Stimulated activated CD4-positive, alpha-beta T cell treated with anti-CD3 and anti-CD28 coated beads, TNF-alpha, amount 100 ng/mL, for 1 hour (primary cell): ENCODE measurements at regions not wholly inside any gene's neighbourhood (a gene's known extent, or its start where the extent isn't known, plus 50 kb on each side); places are given as distances from the start of the nearest gene placed in this dataset.
"Not testable (repeated sequence)": the region's sequence is repeated elsewhere in the genome, so short reads cannot be mapped to it uniquely, and the experiment has no call there.

Experiments used
- DNase-seq, 3 donors: peaks; one replicate each; pipeline ENCODE4 v3.0.0-alpha.2; 2020; ENCODE audit warnings: low read depth in 3 of 3, low spot score in 1 of 3

DNA sequence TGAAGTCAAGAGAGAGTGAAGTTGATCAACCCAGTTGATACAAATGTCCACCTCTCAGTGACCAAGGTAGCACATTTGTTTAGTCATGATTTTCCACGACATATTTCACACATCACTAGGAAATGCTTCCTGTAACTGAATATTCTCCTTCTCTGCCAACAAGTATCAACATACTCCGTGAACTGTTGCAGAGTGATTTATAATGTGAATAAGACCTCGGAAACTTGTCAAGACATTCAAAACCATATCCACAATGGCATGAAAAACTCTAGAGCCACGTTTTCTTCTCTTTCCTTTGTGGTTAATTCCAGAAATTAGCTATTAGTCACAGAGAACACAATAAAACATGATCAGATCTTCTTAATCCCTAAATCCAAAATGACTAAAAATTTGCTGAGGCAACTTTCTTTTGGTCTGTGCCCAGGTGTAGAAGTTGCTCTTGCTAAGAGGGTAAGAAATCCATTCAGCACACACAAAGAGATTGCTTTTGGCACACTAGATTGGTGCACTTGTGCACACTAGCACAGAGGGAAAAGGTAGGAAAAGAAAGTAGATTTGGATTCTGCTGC is 244.3 kb upstream of the NRIP1 start:
- DNase-seq: no peak

DNA sequence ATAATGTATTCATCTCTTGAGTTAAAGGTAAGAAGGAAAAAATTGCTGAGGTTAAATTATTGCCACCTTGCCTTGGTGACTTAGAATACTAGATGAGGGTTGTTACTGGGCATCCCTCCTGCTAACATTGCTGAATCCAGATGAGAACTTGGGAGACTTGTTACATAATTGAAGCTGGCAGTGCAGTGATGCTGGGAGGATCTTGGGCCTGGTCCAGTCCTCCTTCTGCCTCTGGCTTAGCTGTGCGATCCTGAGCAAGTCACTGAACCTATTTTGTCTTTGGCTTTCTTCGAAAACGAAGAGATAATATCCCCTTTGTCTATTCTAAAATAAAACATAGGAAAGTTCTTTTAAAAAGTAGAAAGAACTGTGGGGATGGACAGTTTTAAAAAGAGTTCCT is 244.9 kb upstream of the NRIP1 start:
- no peak for DNase-seq

DNA sequence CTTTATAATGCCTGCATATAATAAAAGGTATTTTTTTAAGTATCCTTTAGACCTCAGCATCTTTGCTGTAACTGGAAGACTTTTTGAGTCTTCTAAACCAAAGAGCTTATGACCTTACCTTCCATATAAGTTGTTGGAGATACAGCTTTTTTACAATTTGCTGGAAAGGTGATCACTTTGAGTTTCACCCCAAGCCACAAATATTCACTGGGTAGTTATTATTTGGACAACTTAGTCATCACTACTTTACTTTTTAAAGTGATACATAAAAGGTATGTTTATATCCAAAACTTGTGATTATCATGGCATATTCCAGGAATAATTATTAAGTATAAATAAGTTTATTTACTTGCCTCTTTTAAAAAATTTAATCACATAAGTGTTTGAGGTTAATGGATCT is 246.7 kb upstream of the NRIP1 start:
- DNase-seq: no peak

DNA sequence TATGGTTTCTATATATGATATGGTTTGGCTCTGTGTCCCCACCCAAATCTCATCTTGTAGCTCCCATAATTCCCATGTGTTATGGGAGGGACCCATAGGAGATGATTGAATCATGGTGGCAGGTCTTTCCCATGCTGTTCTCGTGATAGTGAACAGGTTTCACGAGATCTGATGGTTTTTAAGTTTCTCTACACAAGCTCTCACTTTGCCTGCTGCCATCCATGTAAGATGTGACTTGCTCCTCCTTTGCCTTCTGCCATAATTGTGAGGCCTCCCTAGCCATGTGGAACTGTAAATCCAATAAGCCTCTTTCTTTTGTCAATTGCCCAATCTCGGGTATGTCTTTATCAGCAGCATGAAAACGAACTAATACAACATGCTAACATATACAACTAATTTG is 252.2 kb upstream of the NRIP1 start:
- not testable (repeated sequence) for DNase-seq

DNA sequence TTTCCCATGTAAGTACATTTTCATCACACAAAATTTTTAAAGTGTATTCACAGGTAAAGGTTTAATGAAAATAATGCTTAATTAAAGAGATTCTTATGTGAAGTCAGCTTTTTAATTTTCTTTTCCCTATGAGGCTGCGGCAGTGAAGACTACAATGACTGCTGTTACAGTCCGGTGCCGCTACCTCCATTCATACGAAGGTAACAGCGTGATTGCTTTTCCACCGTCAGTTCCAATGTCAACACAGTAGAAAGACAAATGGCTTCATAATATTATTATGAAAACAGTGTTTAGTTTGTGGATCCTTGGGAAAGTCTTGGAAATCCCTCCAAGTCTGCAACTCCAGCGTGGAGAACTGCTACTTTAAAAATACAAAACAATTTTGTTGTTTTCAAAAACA is 254.9 kb upstream of the NRIP1 start:
- no peak for DNase-seq

DNA sequence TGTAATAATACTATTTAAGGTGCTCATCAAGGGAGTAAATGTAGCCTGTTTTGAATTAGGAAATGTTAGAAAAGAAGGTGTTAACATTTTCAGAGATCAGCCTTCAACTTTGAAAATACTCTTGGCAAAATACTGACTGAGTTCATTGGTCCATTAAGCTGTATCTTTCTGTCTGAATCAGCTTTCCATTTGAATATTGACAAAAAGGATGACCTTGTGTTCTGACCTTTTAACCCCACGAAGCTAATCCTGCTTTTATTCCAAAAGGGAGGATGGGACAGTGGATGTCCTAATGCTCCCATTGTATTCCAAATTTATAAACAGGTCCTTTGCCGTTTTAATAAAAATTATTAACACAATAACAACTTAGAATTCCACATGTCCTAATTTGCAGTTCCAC is 259.7 kb upstream of the NRIP1 start:
- no peak for DNase-seq

DNA sequence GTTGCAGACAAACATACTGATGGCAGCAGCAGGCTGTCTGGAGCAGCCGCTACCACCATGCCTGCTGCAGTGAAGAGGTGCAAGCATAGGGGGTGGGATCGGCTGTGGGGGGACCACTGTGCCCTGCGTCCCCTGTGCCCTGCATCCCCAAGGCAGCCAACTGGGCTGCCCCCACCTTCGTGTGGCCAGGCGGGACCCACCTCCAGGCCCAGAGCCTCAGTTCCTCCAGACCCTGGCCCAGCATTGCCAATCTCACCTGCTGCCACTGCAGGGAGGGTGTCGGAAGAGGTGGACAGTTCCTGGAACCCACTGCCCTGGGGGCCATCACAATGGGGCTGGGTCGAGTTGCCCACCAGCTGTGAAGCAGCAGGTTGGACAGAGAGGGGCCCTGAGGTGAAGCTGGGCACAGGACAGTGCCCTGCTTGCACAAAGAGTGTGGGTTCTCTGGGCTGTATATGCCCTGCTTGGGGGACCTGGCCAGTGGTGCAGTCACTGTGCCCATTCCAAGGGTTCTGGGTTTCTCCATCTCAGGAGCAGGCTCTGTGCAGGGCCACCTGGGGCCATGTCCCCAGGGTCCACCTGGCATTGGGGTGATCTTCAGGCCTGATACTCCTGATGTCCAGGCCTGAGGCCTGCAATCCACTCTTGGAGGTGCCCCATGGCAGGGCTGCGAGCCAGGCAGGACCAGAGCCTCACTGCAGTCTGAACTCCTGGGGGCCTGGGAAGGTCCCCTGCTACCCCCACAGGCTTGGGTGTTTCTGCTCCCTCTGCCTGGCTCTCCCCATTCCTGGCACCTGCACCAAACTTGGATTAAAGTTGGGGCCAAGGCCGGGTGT is 261.4 kb upstream of the NRIP1 start:
- DNase-seq: no peak

DNA sequence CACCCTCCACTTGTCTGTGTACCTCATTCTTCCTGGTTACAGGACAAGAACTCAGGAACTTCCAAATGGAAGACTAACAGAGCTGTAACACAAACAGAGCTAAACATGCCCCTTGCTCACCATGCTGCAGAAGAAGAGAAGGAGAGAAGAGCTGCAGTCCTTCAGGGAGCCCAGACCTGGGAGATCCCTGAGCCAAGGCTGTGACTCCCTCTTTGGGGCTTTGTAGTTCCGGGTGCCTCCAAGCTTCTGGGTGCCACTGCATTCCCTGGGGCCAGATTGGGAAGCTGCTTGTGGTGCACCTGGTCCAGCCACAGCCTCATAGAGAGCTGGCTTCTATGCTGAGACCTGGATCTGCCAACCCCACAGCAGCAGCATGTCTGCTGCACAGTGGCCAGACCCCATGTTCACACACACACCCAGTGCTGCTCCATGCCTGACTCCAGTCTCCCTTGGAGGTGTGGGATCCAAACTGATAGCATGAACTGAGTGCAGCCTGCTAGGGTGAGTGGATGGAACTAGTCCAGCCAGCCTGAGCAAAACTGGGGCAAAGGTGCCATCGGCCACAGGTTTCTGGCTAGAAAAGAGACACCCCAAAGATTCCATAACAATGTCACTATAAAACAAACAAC is 263.0 kb upstream of the NRIP1 start:
- no peak for DNase-seq

DNA sequence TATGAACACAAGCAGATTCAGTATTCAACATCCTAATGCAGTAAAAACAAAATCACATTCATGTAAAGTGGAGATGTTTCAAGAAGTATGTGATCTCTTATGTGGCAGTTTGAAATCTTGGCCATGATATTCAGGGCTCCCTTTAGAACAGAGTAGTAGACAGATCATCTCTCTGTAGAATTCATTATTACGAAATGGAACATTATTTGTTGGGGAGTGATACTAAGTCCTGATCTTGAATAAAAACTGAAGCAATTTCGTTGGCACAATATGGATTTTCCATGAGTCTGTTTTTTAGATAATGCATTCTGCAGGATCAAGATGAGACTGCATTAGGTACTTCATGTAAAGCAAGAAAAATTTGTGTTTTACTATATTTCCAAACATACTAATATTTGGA is 264.4 kb upstream of the NRIP1 start:
- no peak for DNase-seq

DNA sequence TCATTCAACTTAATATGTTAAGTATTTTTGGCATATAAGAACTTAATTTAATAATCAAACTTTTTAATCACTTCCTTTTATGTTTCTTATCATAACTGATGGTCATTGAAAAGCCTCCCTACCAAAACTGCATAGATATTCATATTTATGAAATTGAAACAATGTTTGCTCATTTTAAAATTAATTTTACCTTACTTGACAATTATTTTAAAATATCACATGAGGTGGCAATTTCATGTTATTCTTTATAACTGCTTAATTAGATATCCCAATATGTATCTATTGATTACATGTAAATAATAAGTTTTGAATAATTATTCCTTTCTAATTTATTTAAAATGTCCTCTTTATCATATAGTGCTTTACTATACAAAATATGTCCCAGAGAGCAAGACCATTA is 266.1 kb upstream of the NRIP1 start:
- DNase-seq: no peak

DNA sequence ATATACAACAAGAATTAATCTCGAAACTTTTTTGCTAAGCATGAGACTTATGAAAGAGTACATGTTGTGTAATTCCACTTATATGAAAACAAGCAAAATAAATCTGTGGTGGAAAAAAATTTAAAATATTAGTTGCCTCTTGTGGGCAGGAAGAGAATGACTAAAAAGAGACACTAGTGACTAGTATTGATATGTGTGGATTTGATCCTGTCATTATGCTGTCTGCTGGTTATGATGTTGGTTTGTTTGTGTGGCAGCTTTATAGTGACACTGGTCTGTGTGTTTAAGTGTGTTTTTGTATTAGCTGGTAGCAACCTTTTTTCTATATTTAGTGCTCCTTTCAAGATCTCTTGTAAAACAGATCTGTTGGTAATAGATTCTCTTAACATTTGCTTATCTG is 267.8 kb upstream of the NRIP1 start:
- no peak for DNase-seq

DNA sequence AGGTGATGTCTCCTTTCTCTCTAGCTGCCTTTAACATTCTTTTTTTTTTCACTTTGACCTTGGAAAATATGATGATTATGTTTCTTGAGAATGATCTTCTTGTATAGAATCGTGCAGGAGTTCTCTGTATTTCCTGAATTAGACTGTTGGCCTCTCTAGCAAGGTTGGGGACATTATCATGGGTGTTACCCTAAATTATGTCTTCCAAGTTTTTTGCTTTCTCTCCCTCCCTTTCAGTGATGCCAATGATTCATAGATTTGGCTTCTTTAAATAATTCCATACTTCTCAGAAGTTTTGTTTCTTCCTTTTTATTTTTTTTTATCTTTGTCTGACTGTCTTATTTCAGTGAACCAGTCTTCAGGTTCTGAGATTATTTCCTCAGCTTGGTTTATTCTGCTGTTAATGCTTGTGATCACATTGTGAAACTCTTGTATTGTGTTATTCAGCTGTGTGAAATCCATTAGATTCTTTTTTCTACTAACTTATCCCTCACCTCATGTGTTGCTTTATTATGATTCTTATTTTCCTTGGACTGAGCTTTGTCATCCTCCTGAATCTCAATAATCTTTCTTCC is 268.4 kb upstream of the NRIP1 start:
- DNase-seq: no peak

DNA sequence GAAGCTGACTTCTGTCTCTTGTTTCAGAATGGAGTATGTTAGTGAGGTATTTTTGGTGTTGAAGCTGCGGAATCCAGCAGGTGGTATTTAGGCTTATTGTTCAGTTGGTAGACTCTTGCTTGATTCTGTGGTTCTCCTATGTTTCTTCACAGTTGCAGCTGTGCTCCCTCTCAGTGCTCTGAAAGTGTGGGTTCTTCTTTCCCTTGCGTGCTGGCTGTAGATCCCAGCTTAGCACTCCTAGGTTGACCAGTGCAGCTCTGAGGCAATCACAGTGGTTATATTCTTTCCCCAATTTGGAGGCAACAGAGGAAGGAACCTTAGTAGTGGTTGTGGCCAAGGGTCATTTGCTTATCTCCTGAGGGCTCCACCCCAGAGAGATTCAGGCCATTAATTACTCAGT is 269.2 kb upstream of the NRIP1 start:
- DNase-seq: no peak

DNA sequence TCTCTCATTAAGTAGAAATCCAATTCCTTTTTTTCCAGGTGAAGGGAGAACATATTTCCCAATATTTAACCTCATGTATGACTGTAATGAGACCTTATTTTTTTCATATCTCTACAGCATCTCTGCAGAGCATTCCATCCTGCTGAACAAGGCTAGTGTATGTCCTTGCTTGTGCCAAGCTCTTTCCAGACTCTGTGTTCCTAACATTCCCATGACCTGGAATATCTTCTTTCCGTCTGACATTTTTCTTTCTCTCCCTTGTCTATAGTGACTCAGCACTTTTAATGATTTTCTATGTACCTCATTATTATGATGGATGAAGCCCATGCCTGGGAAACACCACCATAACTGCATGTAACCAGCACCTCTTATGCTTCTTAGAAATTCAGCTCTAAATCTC is 278.3 kb upstream of the NRIP1 start:
- no peak for DNase-seq

DNA sequence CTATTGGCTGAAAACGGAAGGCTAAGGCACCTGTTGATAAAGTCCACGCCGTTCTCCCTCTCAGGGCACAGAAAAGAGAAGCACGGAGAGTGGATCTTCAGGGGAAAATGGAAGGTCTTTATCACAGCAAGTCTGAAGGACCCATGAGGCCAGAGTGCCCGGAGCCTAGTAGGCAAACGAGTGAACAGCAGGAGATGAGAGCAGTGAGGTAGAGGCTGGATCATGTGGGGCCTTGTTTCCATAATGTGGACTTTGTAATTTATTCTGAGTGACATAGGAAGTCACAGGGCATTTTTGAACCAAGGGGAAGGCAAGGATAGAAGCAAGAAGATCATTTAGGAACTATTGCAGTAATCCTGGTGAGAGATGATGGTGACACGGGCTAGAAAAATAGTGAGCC is 287.2 kb upstream of the NRIP1 start:
- DNase-seq: no peak

DNA sequence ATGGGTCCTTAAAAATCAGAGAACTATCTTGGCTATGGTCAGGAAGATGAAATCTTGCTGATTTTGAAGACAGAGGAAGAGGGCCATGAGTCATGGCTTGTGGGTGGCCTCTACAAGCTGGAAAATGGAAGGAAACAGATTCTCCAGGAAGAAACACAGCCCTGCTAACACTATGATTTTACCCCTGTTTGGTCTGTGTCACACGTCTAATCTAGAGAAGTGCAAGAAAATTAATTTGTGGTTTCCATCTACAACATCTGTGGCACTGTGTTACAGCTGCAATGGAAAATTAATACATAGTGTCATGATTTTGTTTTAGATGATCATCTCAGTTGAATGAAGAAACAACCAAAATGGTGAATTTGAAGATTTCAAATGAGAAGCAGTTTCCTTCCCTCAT is 288.7 kb upstream of the NRIP1 start:
- no peak for DNase-seq

DNA sequence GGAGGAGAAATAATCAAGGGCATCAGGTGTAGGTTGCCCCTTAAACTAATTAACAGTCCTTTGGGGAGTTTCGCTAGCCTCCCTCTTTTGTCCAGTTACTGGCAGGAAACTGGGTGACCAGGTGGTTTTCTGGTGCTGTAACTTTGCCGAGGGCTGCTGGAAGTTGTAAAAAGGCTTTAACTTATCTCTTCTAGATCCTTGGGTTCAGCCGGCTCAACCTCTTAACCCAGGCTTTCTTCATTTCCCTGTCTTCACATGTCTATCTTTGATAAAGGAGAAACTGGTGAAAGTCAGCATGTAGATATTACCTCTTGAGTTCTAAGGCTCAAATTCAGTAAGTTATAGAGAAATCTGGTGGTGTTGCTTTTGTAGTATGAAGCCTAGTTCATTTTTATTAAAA is 289.7 kb upstream of the NRIP1 start:
- no peak for DNase-seq

DNA sequence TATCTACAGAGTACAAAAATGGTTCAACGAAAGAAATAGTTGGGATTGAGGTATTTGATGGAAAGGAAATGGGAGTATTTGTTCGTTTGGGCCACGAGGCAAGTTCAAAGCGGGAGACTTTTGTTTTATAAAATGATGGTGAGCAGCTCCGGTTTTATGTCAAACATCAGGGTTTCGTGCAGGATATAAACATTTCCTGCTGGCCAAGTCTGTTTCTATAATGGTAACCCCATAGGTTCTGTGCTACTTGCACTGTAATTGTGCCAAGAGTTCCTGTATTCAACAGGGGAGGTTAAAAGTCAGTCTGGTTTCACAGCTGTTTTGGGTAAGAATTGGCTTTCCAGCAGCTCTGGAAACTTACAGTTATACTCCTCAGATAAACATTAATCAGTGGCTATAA is 290.3 kb upstream of the NRIP1 start:
- DNase-seq: no peak

DNA sequence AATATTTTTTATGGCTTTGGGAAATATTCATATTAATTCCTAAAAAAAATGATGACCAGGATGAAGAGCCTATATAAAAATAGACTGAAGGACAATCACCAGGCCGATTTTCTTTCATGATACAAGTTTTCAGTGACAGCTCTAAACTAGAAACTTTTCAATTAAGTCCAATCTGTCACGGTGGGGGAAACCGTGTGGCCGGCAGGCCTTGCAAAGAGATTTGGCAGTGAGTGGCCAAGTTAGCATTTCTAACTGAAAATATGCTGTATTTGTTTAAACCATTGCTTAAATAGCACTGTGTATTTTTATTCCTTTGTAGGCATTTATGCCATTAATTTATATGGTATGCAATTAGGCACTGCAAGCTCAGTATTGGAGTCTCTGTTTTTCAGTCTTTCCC is 294.5 kb upstream of the NRIP1 start:
- DNase-seq: no peak

DNA sequence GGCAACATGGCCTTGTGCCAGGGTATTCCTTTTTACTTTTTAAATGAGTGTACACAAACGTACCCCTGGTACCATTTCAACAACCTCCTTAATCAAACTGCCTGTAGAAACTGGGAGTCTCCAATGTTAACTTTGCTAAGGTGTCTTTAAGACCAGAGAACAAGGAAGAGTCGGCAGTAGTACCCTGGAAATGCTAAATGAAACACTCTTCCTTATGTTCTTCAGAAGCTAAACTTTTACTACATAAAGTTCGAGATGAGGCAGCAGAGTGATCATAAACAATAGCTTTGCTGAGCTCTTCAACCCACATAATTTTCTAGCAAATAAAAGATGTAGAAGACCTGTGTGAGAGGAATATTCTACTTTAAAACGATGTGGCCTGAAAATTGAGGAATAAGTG is 297.7 kb upstream of the NRIP1 start:
- DNase-seq: no peak

DNA sequence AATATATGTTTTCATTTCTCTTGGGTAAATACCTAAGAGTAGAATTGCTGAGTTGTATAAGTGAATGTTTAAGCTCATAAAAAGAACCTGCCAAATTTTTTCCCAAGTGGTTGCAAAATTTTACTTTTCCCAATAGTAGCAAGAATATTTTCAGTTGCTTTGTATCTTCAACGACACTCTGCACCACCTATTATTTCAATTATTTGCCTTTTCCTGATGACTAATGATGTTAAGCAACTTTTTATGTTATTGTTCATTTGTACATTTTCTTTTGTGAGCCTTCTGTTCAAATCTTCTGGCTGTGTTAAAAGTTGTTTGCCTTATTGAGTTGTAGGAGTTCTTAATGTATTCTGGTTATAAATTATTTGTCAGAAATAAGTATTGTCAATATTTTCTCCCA is 299.1 kb upstream of the NRIP1 start:
- no peak for DNase-seq

DNA sequence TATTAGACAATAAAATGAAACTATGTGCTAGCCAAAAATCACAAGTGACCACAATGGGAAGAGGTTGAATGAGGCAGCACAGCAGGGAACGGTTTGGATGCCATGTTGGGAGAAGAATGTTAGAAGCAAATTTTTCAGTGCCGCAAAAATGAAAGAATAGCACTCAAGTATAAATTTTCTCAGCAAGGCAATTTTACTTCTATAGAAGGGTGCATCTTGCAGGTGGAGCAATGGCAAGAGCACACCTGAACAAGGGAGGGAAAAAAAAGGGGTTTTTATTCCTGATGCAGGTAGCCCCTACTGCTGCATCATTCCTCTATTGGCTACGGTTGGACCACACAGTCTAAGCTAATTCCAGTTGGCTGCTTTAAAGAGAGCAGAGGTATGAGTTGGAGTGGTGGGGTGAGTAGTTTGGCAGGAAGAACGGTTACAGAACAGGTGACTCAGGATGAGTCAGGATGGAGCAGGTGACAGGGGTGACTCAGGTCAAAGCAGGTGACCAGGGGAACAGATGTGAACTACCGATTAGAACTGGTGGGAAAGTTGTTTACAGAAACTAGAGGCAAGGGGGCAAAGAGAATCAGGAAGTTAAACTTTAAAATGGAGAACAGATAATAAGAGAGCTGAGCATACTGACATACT is 301.1 kb upstream of the NRIP1 start:
- no peak for DNase-seq
